NCI-H2081 (cell line): ENCODE measurements at regions not wholly inside any gene's neighbourhood (a gene's known extent, or its start where the extent isn't known, plus 50 kb on each side); places are given as distances from the start of the nearest gene placed in this dataset.

Source experiments
- DNase-seq, 2 experiments: peaks; one replicate each; lab custom pipeline; 2025; lab: John Stamatoyannopoulos, UW

GRCh38 chr12:124489915-124490583, 77.4 kb downstream of the NCOR2 start:
- DNase-seq: no peak

GRCh38 chr12:124489220-124489619, 78.2 kb downstream of the NCOR2 start:
- DNase-seq: no peak

- no peak for DNase-seq
Observed at GRCh38 chr12:124488520-124488919, 78.9 kb downstream of the NCOR2 start.

- no peak for DNase-seq
Observed at GRCh38 chr12:124487834-124488165, 79.6 kb downstream of the NCOR2 start.

GRCh38 chr12:124487066-124487833, 80.2 kb downstream of the NCOR2 start:
- no peak for DNase-seq

- DNase-seq: no peak
Observed at GRCh38 chr12:124486346-124486963, 81.0 kb downstream of the NCOR2 start.

- no peak for DNase-seq
Observed at GRCh38 chr12:124485371-124485770, 82.0 kb downstream of the NCOR2 start.

- no peak for DNase-seq
Observed at GRCh38 chr12:124484526-124484953, 82.9 kb downstream of the NCOR2 start.

GRCh38 chr12:124484067-124484466, 83.3 kb downstream of the NCOR2 start:
- no peak for DNase-seq

- no peak for DNase-seq
Observed at GRCh38 chr12:124482901-124483799, 84.3 kb downstream of the NCOR2 start.

GRCh38 chr12:124482567-124482893, 84.9 kb downstream of the NCOR2 start:
- no peak for DNase-seq

GRCh38 chr12:124481772-124482566, 85.4 kb downstream of the NCOR2 start:
- no peak for DNase-seq

- DNase-seq: no peak
Observed at GRCh38 chr12:124481257-124481750, 86.1 kb downstream of the NCOR2 start.

GRCh38 chr12:124480469-124481256, 86.7 kb downstream of the NCOR2 start:
- DNase-seq: peak in 1 of 2 experiments; percentile 24

GRCh38 chr12:124479680-124480468, 87.5 kb downstream of the NCOR2 start:
- DNase-seq: no peak

- DNase-seq: no peak
Observed at GRCh38 chr12:124478985-124479645, 88.3 kb downstream of the NCOR2 start.

- no peak for DNase-seq
Observed at GRCh38 chr12:124478416-124478815, 89.0 kb downstream of the NCOR2 start.

GRCh38 chr12:124477107-124477915, 90.1 kb downstream of the NCOR2 start:
- DNase-seq: no peak
